ENCODE measurements at regions not wholly inside any gene's neighbourhood (a gene's known extent, or its start where the extent isn't known, plus 50 kb on each side); places are given as distances from the start of the nearest gene placed in this dataset.

DNA sequence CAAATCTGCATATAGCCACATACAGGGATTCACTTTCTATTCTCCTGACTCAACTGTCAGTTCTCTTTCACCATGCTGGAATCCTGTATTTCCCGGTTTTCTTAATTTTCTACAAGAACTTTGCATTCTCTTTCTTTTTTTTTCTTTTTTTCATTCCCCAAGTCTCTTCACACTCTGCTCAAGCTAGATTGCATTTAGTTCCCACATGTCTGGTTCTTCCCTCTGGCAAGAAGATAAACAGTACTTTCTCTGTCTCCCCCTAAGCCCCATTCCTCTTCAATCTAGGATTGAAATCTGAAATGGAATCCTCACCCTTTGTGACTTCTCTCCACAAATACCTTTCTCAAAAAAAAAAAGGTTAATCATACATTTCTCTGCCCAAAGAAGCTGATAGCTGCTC, 64.2 kb upstream of the SLC12A2 start:
- H3K4me2 ChIP-seq (ENCODE audit: insufficient read depth in 1 of 2, low read depth in 2 of 2, low read length in 2 of 2) = no peak overlapping the region
- DNase-seq (ENCODE audit: low read depth in 1 of 2, low spot score in 2 of 2) (no peak), FAIRE-seq (no peak)
- H2AK5ac ChIP-seq (ENCODE audit: low read depth, low read length) = no peak overlapping the region
- no peak for TF ChIP-seq CREB1 (IDR thresholded peaks at IDR 0.05)
- TF ChIP-seq KDM4A (IDR thresholded peaks at IDR 0.05; ENCODE audit: low read depth, low read length, severe bottlenecking) = no peak
- TF ChIP-seq HDAC6 (IDR thresholded peaks at IDR 0.05; ENCODE audit: low read depth, low read length) = no peak
- TF ChIP-seq SUZ12 (IDR thresholded peaks at IDR 0.05; ENCODE audit: low read length) = no peak
- no peak for TF ChIP-seq EP300 (IDR thresholded peaks at IDR 0.05; ENCODE audit: borderline replicate concordance in 1 of 2, low read depth in 2 of 2, low read length in 2 of 2)
- no peak for TF ChIP-seq SIRT6 (IDR thresholded peaks at IDR 0.05; ENCODE audit: low read length)
- no peak for TF ChIP-seq RNF2 (IDR thresholded peaks at IDR 0.05; ENCODE audit: borderline replicate concordance, low read depth, low read length, missing control alignments, poor library complexity, severe bottlenecking)
- TF ChIP-seq PHF8 (conservative IDR thresholded peaks at IDR 0.05; ENCODE audit: low read depth, low read length) = no peak
- no peak for TF ChIP-seq TAF7 (optimal IDR thresholded peaks at IDR 0.05; ENCODE audit: borderline replicate concordance, low read depth, low read length)
- TF ChIP-seq GTF2F1 (IDR thresholded peaks at IDR 0.05; ENCODE audit: borderline replicate concordance, low read depth, low read length) = no peak
- no peak for TF ChIP-seq POLR2A (IDR thresholded peaks at IDR 0.05; ENCODE audit: control extremely low read depth in 1 of 2, low read depth in 2 of 2, low read length in 2 of 2)
- no peaks in the 10 kb centered on the region for H4K20me1 ChIP-seq (replicated peaks in 1 of 2; ENCODE audit: control insufficient read depth in 1 of 2, insufficient read depth in 2 of 2, low read length in 2 of 2)
- no peak overlapping the region for H4K91ac ChIP-seq (replicated peaks; ENCODE audit: insufficient read length, low read length)
- no peaks in the 10 kb centered on the region for H3K27me3 ChIP-seq (replicated peaks in 1 of 4; ENCODE audit: control insufficient read depth in 3 of 4, extremely low read depth in 1 of 4, insufficient read depth in 3 of 4, low read length in 3 of 4)
- no peak overlapping the region for H3K18ac ChIP-seq (ENCODE audit: extremely low read depth, low read length)
- no peaks in the 10 kb centered on the region for H3K79me2 ChIP-seq (ENCODE audit: control insufficient read depth in 1 of 2, insufficient read depth in 2 of 2, low read length in 2 of 2)
- ChIA-PET CTCF (ENCODE audit: partially characterized antibody) (no interaction called here), POLR2A (ENCODE audit: partially characterized antibody) (no interaction called here)
- H2BK20ac ChIP-seq (ENCODE audit: low read length) = no peak overlapping the region
- no peak overlapping the region for H3K56ac ChIP-seq (replicated peaks; ENCODE audit: insufficient read length, low read depth, low read length)
- no peak overlapping the region for H2AFZ ChIP-seq (ENCODE audit: low read length)
- no peak overlapping the region for H3K4ac ChIP-seq (replicated peaks; ENCODE audit: insufficient read length, low read depth, low read length)
- no peak overlapping the region for H3K14ac ChIP-seq (ENCODE audit: insufficient read length)
- no peaks in the 10 kb centered on the region for H3K79me1 ChIP-seq (ENCODE audit: low read depth, low read length)
- no peak overlapping the region for H3K27ac ChIP-seq (ENCODE audit: low read depth, low read length)
- H4K8ac ChIP-seq (ENCODE audit: extremely low read depth, insufficient read depth, low read length) = no peak overlapping the region
- H3K4me3 ChIP-seq (ENCODE audit: extremely low read depth in 1 of 4, insufficient read depth in 2 of 4, low read depth in 3 of 4, low read length in 4 of 4) = no peak overlapping the region
- H2BK5ac ChIP-seq (ENCODE audit: low read depth, low read length) = no peak overlapping the region
- no peak overlapping the region for H2BK120ac ChIP-seq (replicated peaks; ENCODE audit: low read depth, low read length)
- WGBS, 2 experiments (ENCODE audit: extremely low coverage in 1 of 2, insufficient coverage in 1 of 2, insufficient read length in 1 of 2, insufficient replicate concordance in 2 of 2, low coverage in 1 of 2, low lambda C conversion rate in 2 of 2, missing lambda C conversion rate in 1 of 2) = 92% methylated on average over 1 of the region's 1 CpG; no CpG with 5 or more reads in 1 of the 2 experiments
- H3K36me3 ChIP-seq (ENCODE audit: control insufficient read depth in 2 of 4, insufficient read depth in 4 of 4, low read length in 3 of 4) = no peaks in the 10 kb centered on the region
- H3K9me3 ChIP-seq (ENCODE audit: insufficient read depth in 2 of 2, low read depth in 1 of 2, low read length in 1 of 2) = no peaks in the 10 kb centered on the region
- H2BK12ac ChIP-seq (ENCODE audit: low read depth, low read length) = no peak overlapping the region
- no peaks in the 10 kb centered on the region for H3K23me2 ChIP-seq (ENCODE audit: low read depth, low read length)
- H3K23ac ChIP-seq (ENCODE audit: insufficient read length) = no peak overlapping the region
- no peak overlapping the region for H3K9ac ChIP-seq (replicated peaks in 1 of 4; ENCODE audit: extremely low read depth in 1 of 4, low read depth in 3 of 4, low read length in 3 of 4)
- H4K5ac ChIP-seq (ENCODE audit: insufficient read length, low read depth, low read length) = no peak overlapping the region
- H3K4me1 ChIP-seq (replicated peaks in 1 of 4; ENCODE audit: control insufficient read depth in 3 of 4, insufficient read depth in 4 of 4, low read length in 3 of 4) = no peaks in the 10 kb centered on the region
- H2BK15ac ChIP-seq (ENCODE audit: low read length) = no peak overlapping the region
